CD4-positive, CD25-positive, alpha-beta regulatory T cell (primary cell): ENCODE measurements at regions not wholly inside any gene's neighbourhood (a gene's known extent, or its start where the extent isn't known, plus 50 kb on each side); places are given as distances from the start of the nearest gene placed in this dataset.

Experiments used
- ATAC-seq, 2 donors: fragments of 150-1000 bp; cut with Tn5 transposase; one replicate each; pipeline ENCODE4 v1.10.0; 2021; ENCODE audit warnings: low read depth in 2 of 2, moderate number of reproducible peaks in 2 of 2, moderate library complexity in 1 of 2
- DNase-seq, 3 donors: peaks; one replicate each; pipeline versions ENCODE4 v3.0.0 to v3.0.0-alpha.2; 2012 to 2022; ENCODE audit warnings: mixed read lengths in 1 of 3
- H3K27ac ChIP-seq: one replicate; pipeline ENCODE4 v1.7.0; 2013; ENCODE audit warnings: mild to moderate bottlenecking, low read length; ENCODE audit not compliant: insufficient read depth, poor library complexity, severe bottlenecking
- H3K27me3 ChIP-seq: one replicate; pipeline ENCODE4 v1.7.0; 2013; ENCODE audit warnings: low read length; ENCODE audit not compliant: control insufficient read depth, insufficient read depth
- H3K36me3 ChIP-seq: one replicate; pipeline ENCODE4 v1.7.0; 2013; ENCODE audit warnings: mild to moderate bottlenecking, low read length, moderate library complexity; ENCODE audit not compliant: control insufficient read depth, insufficient read depth
- H3K4me1 ChIP-seq: 2 replicates; pipeline ENCODE4 v1.7.0; 2013; ENCODE audit warnings: mild to moderate bottlenecking, low read length; ENCODE audit not compliant: insufficient read depth, control insufficient read depth, poor library complexity, severe bottlenecking
- H3K4me3 ChIP-seq: one replicate; pipeline ENCODE4 v1.7.0; 2013; ENCODE audit warnings: low read depth, mild to moderate bottlenecking, low read length, moderate library complexity
- H3K9me3 ChIP-seq, 2 experiments: 1 replicate in 1 of 2; 2 replicates in 1 of 2; pipeline ENCODE4 v1.7.0; 2013; ENCODE audit warnings: low read length in 2 of 2, mild to moderate bottlenecking in 1 of 2, moderate library complexity in 1 of 2; ENCODE audit not compliant: control insufficient read depth in 2 of 2
- H3K27ac Mint-ChIP-seq, 3 donors: one replicate each; pipeline ENCODE4 v1.8.0; 2020 to 2022; ENCODE audit warnings: mild to moderate bottlenecking in 3 of 3, mixed read lengths in 3 of 3, moderate library complexity in 2 of 3
- H3K27me3 Mint-ChIP-seq: one replicate; pipeline ENCODE4 v1.8.0; 2022; ENCODE audit warnings: mild to moderate bottlenecking, mixed read lengths
- H3K36me3 Mint-ChIP-seq: one replicate; pipeline ENCODE4 v1.8.0; 2020; ENCODE audit warnings: mixed read lengths
- H3K4me1 Mint-ChIP-seq, 4 donors: one replicate each; pipeline ENCODE4 v1.8.0; 2020 to 2022; ENCODE audit warnings: mixed read lengths in 4 of 4, mild to moderate bottlenecking in 1 of 4
- H3K4me3 Mint-ChIP-seq, 4 donors: one replicate each; pipeline ENCODE4 v1.8.0; 2020 to 2022; ENCODE audit warnings: mild to moderate bottlenecking in 4 of 4, mixed read lengths in 4 of 4, moderate library complexity in 3 of 4
- H3K9me3 Mint-ChIP-seq, 7 donors: one replicate each; pipeline ENCODE4 v1.8.0; 2020 to 2022; ENCODE audit warnings: mixed read lengths in 7 of 7, mild to moderate bottlenecking in 3 of 7, moderate library complexity in 2 of 7

- H3K27ac Mint-ChIP-seq, result no peak overlapping the region
- H3K4me3 Mint-ChIP-seq, result no peak overlapping the region
- no peak for DNase-seq
- Histone ChIP-seq H3K4me1 (no peaks in the 10 kb centered on the region), H3K36me3 (no peaks in the 10 kb centered on the region), H3K4me3 (no peak overlapping the region), H3K27ac (no peak overlapping the region), H3K27me3 (no peaks in the 10 kb centered on the region), H3K9me3 (no peaks in the 10 kb centered on the region)
- no peak for ATAC-seq
- H3K27me3 Mint-ChIP-seq, result no peaks in the 10 kb centered on the region
- H3K4me1 Mint-ChIP-seq, result no peaks in the 10 kb centered on the region
- H3K9me3 Mint-ChIP-seq, result peaks cover 0 to 7% (median 0%) of the 10 kb centered on the region in 7 donors
- H3K36me3 Mint-ChIP-seq, result no peaks in the 10 kb centered on the region
Measured at GRCh38 chr6:78484198-78485064, 382.9 kb upstream of the IRAK1BP1 start.

- Histone ChIP-seq H3K36me3 (no peaks in the 10 kb centered on the region), H3K9me3 (no peaks in the 10 kb centered on the region), H3K27me3 (no peaks in the 10 kb centered on the region), H3K4me1 (no peaks in the 10 kb centered on the region), H3K4me3 (no peak overlapping the region), H3K27ac (no peak overlapping the region)
- Mint-ChIP-seq H3K27ac (no peak overlapping the region), H3K27me3 (no peaks in the 10 kb centered on the region), H3K4me3 (no peak overlapping the region), H3K9me3 (peaks cover 0 to 6% (median 0%) of the 10 kb centered on the region in 7 donors), H3K36me3 (no peaks in the 10 kb centered on the region), H3K4me1 (no peaks in the 10 kb centered on the region)
- no peak for ATAC-seq
- DNase-seq, result no peak
Measured at GRCh38 chr6:78487401-78487800, 379.9 kb upstream of the IRAK1BP1 start.

- H3K27ac ChIP-seq, result no peak overlapping the region
- no peaks in the 10 kb centered on the region for H3K36me3 Mint-ChIP-seq
Measured at GRCh38 chr6:78489874-78490273, 377.5 kb upstream of the IRAK1BP1 start.

GRCh38 chr6:78492351-78493017 lies 374.9 kb upstream of the IRAK1BP1 start:
- DNase-seq, result no peak
- ATAC-seq, result no peak
- Histone ChIP-seq H3K4me1 (no peaks in the 10 kb centered on the region), H3K27me3 (no peaks in the 10 kb centered on the region), H3K36me3 (no peaks in the 10 kb centered on the region), H3K9me3 (no peaks in the 10 kb centered on the region), H3K27ac (no peak overlapping the region), H3K4me3 (no peak overlapping the region)
- no peak overlapping the region for H3K27ac Mint-ChIP-seq
- H3K36me3 Mint-ChIP-seq, result no peaks in the 10 kb centered on the region
- peaks cover 0 to 5% (median 0%) of the 10 kb centered on the region in 7 donors for H3K9me3 Mint-ChIP-seq
- no peaks in the 10 kb centered on the region for H3K27me3 Mint-ChIP-seq
- H3K4me1 Mint-ChIP-seq, result no peaks in the 10 kb centered on the region
- no peak overlapping the region for H3K4me3 Mint-ChIP-seq

More at GRCh38 chr6:78489874-78490273, 377.5 kb upstream of the IRAK1BP1 start:
- Mint-ChIP-seq H3K27me3 (no peaks in the 10 kb centered on the region), H3K4me1 (no peaks in the 10 kb centered on the region), H3K4me3 (no peak overlapping the region), H3K27ac (no peak overlapping the region), H3K9me3 (peaks cover 0 to 6% (median 0%) of the 10 kb centered on the region in 7 donors)
- DNase-seq (no peak), ATAC-seq (no peak)
- Histone ChIP-seq H3K36me3 (no peaks in the 10 kb centered on the region), H3K4me1 (no peaks in the 10 kb centered on the region), H3K4me3 (no peak overlapping the region), H3K9me3 (no peaks in the 10 kb centered on the region), H3K27me3 (no peaks in the 10 kb centered on the region)

- no peak for DNase-seq
- Histone ChIP-seq H3K9me3 (no peaks in the 10 kb centered on the region), H3K27ac (no peak overlapping the region), H3K36me3 (no peaks in the 10 kb centered on the region), H3K4me3 (no peak overlapping the region), H3K27me3 (no peaks in the 10 kb centered on the region), H3K4me1 (no peaks in the 10 kb centered on the region)
- ATAC-seq, result no peak
- Mint-ChIP-seq H3K36me3 (no peaks in the 10 kb centered on the region), H3K4me3 (no peak overlapping the region), H3K27ac (no peak overlapping the region), H3K27me3 (no peaks in the 10 kb centered on the region), H3K9me3 (peaks cover 3 to 11% (median 8%) of the 10 kb centered on the region in 7 donors), H3K4me1 (no peaks in the 10 kb centered on the region)
Measured at GRCh38 chr6:78500299-78501089, 366.9 kb upstream of the IRAK1BP1 start.

- H3K4me1 ChIP-seq, result no peaks in the 10 kb centered on the region
- Mint-ChIP-seq H3K27me3 (no peaks in the 10 kb centered on the region), H3K27ac (no peak overlapping the region), H3K36me3 (no peaks in the 10 kb centered on the region), H3K9me3 (peaks cover 6 to 18% (median 12%) of the 10 kb centered on the region in 7 donors), H3K4me3 (no peak overlapping the region), H3K4me1 (no peaks in the 10 kb centered on the region)
- no peak for ATAC-seq
- no peak for DNase-seq
- H3K9me3 ChIP-seq, result no peaks in the 10 kb centered on the region
- H3K27ac ChIP-seq, result no peak overlapping the region
- H3K27me3 ChIP-seq, result no peaks in the 10 kb centered on the region
- H3K4me3 ChIP-seq, result no peak overlapping the region
- H3K36me3 ChIP-seq, result no peaks in the 10 kb centered on the region
Measured at GRCh38 chr6:78502386-78502887, 364.9 kb upstream of the IRAK1BP1 start.

- no peak overlapping the region for H3K4me3 Mint-ChIP-seq
Measured at GRCh38 chr6:78505178-78505577, 362.2 kb upstream of the IRAK1BP1 start.

More at GRCh38 chr6:78505178-78505577, 362.2 kb upstream of the IRAK1BP1 start:
- Mint-ChIP-seq H3K36me3 (no peaks in the 10 kb centered on the region), H3K27me3 (no peaks in the 10 kb centered on the region), H3K27ac (no peak overlapping the region), H3K9me3 (peaks cover 11 to 17% (median 14%) of the 10 kb centered on the region in 7 donors), H3K4me1 (no peaks in the 10 kb centered on the region)
- H3K27ac ChIP-seq, result no peak overlapping the region
- no peaks in the 10 kb centered on the region for H3K36me3 ChIP-seq
- H3K4me3 ChIP-seq, result no peak overlapping the region
- H3K27me3 ChIP-seq, result no peaks in the 10 kb centered on the region
- no peaks in the 10 kb centered on the region for H3K4me1 ChIP-seq
- DNase-seq (no peak), ATAC-seq (no peak)
- H3K9me3 ChIP-seq, result no peaks in the 10 kb centered on the region
